HT1080 (cell line): ENCODE measurements at regions not wholly inside any gene's neighbourhood (a gene's known extent, or its start where the extent isn't known, plus 50 kb on each side); places are given as distances from the start of the nearest gene placed in this dataset.

Experiments
- DNase-seq: peaks from one replicate; pipeline ENCODE4 v3.0.0-alpha.2; 2015; ENCODE audit warnings: low read depth

- no peak for DNase-seq
Measured at GRCh38 chr15:62541250-62541649, 376.2 kb upstream of the C2CD4B start.

DNA sequence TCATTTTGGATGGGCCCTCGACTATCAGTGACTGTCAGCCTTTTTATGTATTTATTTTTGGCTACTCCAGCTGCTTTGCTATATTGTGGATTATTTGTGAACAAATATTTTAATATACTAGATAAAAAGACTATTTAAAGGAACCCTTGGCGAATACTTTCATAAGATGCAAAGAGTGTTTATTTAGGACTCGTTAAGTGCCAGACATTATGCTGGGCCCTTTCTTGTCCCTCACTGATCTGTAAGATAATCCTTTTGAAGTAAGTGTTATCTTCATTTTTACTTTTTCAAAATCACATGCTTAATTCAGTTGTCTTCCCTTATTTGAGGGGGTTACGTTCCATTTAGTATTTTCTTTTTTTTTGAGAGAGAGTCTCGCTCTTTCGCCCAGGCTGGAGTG lies 376.8 kb upstream of the C2CD4B start:
- DNase-seq = no peak

DNA sequence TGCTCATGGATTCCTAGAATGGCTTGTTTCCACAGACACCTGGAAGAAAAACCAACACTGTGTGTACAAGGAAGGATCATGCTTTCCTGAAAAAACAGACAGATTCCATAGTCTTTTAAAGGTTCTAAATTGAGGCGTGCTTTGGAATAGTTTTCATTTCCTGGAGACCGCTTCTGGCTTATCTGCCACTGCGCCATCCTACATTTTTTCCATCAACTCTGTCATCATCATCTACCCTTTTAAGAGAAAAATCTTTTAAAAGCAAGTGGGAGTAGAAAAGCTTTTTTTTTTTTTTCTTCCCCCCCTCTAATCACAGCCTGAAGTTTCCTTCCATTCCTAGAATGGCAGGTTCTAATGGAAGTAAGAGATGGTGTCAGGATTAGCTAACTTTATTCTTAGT lies 379.4 kb upstream of the C2CD4B start:
- no peak for DNase-seq

- DNase-seq = no peak
Measured at GRCh38 chr15:62545467-62546227, 380.6 kb upstream of the C2CD4B start.

- DNase-seq = no peak
Measured at GRCh38 chr15:62546628-62547027, 381.5 kb upstream of the C2CD4B start.

DNA sequence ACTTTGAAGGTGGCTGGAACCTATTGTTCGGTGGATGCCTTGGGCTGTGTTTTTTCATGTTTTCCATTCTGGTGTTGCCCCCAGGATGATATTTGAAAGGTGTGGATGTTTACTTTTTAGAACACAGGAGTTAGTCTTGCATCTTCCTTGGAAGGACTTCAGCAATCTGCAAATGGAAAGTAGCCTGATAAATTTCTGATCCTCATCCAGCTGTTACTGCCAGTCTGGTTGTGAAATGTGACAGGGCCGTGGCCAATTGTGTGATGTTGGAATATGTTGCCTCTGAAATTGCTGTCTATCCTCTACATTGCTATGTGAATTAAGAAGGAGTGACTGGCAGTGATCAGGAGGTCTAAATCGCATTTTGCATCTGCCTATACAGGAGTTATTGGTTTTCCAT lies 382.5 kb upstream of the C2CD4B start:
- DNase-seq = no peak

DNA sequence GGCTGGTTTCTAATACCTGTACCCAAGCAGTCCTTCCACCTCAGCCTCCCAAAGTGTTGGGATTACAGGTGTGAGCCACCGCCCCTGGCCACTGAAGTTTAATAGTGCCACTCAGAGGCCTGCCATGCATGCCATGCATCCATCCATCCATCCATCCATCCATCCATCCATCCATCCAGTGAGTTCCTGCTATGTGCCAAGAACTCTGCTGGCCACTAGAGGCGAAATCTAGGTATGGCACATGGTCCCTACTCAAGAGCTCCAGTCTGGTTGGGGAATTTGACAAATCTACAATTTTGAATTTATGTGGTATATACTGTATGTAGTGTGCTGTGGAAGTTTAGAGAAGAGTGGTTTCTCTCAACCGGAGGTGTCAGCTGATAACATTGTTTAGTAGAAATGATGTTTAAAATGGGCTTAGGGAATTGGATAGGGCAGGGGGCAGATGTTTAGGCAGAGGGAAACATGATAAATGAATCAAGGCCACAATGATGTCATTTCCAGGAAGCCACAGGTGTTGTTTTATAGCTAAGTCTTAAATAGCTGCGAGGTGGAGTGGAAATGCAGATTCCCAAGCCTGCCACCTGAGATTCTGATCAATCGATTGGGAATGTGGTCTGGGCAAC lies 384.4 kb upstream of the C2CD4B start:
- peak; percentile 51 for DNase-seq

- DNase-seq = no peak
Measured at GRCh38 chr15:62550106-62550505, 385.0 kb upstream of the C2CD4B start.

DNA sequence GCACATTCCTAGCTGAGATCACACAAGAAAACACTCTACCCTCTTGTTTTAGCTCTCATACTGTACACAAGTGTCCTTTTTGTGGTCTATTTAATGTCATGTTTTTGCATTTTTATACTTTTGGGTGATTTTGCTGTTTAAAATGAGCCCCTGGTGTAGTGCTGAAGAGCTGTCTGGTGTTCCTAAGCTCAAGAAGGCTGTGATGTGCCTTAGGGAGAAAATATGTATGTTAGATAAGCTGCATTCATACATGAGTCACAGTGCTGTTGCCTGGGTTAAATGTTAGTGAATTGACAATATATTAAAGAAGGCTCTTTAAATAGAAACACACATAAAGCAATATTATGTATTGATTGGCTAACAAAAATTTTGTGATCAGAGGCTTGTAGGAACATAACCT lies 387.4 kb upstream of the C2CD4B start:
- no peak for DNase-seq

DNA sequence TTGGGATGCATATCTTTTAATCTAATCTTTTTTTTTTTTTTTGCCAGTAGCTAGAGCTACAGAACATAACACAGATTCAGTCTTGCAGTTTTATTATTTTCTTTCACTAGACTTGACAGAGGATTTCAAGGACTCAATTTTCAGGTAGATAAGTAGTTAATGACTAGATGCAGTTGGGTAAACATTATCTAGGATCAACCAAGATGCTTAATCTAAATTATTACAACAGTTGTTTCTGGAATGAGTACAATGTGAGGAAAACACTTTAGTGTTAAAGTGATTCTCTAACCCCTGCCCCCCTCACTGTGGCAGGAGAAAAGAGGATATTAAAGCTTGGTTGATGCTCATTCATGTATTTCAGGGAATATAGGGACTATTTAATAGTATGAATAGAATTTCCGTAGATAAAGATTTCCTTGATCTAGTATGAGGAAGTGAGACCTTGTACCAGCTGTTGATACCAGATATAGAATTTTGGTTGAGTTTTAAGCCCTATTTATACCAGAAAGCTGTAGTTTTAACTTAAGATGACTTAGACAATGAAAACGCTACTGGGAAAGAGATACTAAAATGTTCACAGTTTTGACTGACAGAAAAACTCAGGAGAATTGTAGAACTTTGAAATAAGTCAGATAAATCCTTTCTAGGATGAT lies 389.0 kb upstream of the C2CD4B start:
- no peak for DNase-seq

DNA sequence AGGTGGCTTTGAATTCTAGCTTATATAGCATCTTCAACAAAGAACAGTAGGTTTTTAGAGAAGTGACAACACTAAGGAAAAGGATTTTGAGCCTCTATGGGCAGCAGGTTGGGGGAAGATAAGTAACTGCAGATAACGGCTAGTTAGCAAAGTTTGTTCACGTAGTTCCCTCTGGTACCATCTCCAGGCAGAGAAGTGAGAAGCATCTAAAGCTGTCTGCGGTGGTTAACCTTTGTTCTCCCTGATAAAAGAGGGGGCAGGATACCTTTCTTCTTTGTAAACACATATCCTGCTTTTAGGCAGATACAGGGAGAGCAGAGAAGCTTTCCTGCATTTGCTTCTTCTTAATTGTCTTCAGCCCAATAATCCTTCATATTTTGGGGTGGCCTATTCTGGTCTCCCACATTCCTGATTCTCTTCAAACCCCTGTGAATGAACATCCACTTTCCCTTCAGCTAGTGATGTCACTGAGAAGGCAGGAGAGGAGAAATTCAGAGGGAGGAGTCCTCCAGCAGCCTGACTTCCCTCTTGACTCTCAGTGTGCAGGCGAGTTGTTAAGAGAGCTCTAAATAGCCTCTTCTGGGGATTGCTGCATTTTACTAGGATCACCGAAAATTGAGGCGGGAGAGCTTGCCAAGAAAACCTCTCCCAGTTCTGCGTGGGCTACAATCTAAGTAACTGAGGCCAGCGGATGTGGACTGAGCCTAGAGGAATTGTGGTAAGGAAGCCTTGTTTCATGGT lies 393.7 kb upstream of the C2CD4B start:
- no peak for DNase-seq

DNA sequence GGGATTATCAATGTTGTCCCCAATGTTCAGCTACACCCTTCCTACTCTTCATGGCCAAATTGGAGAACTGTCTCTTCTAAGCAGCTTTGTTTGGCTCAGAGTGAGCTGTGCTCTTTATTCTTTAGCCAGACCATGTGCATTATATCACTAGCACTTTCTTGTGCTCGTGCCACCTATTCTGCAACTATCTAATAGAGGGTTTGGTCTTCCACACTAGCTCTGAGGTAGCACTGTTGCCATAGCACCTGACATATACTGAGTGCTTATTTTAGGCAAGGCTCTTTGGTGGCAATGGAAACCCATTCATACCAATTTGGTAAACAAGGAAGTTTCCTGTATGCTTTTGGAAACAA lies 394.3 kb upstream of the C2CD4B start:
- no peak for DNase-seq

GRCh38 chr15:62561059-62561519 lies 396.0 kb upstream of the C2CD4B start:
- no peak for DNase-seq

DNA sequence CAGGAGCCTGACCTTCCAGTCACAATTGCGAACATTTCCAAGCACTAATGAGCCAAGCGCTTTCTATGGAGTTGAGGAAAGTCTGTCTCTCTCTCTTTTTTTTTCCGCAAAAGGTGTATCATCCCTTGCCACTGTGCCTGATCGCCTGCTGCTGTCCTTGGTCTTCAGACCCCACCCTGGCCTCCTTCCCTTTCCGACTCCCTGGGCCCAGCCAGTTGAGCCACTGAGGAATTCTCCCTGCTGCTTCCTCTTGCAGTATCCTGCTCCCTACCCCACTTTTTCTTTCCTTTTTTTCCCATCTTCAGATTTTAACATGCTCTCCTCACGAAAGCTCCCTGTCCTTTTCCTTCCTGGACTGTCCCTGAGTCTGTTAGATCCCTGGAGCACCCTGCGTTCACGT lies 396.5 kb upstream of the C2CD4B start:
- no peak for DNase-seq

DNA sequence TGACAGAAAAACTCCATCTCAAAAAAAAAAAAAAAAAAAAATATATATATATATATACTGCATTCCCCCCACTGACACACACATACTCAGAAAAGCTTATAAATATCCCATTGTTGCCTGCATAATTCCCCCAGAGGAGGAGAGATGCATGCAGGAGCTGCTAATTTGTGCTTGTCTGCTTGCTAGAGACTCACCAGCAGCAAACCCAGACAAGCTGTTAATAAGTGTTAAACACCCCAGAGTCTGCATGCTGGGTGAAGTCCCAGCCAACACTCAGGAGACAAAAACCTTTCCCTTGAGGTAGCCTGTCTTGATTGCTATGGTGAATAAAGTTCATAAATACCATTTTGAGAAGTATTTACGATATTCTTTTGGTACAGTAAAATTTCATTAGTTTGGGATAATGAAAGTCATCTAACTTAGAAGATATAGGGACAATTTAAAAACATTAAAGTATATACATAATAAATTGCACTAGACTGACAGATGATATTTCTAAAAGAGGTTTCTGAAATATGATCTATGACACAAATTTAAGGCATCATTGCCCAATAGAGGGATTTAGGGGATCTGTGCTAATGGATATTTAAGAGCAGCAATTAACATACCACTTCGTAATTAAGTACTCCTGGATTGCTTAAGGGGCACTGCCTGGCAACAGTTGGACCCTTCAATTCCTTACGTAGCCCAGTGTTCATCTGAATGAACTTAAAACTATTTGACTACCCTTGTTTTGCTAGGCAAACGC lies 400.0 kb upstream of the C2CD4B start:
- no peak for DNase-seq

GRCh38 chr15:62565634-62566026 lies 400.5 kb upstream of the C2CD4B start:
- DNase-seq = no peak

DNA sequence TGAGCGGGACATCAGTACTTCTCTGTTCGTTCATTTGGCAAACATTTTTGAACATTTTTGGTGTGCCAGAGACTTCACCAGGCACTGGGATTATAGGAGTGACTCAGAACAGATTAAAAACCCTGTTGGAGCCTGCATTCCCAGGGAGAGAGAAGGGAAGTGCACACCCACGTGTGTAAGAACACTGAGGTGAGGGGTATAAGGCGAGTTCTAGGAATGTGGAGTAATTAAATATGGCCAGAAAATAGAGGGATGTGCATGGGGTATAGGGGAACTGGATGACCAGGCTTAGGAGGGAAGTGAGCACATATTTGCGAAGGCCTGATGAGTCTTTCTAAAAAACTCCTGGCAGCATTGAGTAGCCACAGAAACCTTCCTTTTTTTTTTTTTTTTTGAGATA lies 401.2 kb upstream of the C2CD4B start:
- DNase-seq = peak; percentile 15

GRCh38 chr15:62567501-62567900 lies 402.4 kb upstream of the C2CD4B start:
- DNase-seq = no peak

DNA sequence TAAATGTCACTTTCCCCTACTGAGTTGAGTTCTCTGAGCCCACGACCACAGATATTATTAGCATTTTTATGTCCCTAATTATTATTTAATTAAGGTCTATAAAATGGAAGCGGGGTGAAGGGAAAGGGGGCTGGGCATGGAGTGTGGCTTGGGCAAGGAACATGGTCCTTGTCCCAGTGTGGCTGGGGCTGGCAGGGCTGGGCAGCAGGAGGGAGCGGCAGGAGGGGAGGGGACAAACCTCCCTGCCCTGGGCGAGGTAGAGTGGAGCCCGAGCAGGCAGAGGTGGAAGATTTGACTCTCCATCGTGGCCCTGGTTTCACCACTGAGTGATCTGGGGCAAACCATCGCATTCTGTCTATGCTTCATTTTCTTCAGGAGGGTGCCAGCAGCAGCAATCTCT lies 402.9 kb upstream of the C2CD4B start:
- no peak for DNase-seq

DNA sequence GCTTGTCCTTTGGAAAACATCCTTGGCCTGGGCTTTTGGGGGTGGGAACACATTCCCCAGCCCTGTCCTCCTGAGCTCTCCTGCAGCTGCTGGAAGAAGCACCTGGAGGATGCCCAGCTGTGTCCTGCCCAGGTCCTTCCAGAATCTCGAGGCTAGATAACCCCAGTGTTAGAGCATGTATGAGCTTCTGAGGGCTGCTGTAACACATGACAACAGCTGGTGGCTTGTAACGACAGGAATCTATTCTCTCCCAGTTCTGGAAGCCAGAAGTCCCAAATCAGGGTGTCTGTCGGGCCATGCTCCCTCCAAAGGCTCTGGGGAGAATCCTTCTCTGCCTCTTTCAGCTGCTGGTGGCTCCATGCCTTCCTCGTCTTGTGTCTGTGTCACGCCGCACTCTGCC lies 403.6 kb upstream of the C2CD4B start:
- DNase-seq = no peak
